ENCODE measurements at regions not wholly inside any gene's neighbourhood (a gene's known extent, or its start where the extent isn't known, plus 50 kb on each side); places are given as distances from the start of the nearest gene placed in this dataset.

DNA sequence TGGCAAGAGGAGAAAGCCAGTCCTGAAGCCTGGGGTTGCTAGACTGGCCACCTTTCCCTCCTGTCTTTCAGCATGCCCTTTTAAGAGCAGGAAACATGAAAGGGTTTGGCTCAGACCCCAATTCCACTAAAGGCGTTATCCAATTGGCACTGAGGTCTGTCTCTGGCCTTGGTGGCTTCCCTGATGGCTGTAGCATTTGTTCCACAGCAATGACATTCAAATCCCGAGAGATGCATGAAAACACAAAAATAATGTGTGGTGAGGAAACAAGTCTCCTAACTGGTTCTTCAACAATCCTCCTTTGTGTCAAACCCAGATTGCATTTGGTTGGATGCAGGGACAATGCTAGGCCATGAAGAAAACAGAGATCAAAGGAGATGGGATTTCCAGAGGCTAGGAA is 56.5 kb upstream of the ADTRP start:
- TF ChIP-seq POLR2A (IDR thresholded peaks at IDR 0.05; ENCODE audit: low read length) (no peak), GATA1 (IDR thresholded peaks at IDR 0.05; ENCODE audit: low read depth, low read length) (no peak)

Measured in erythroblast (primary cell).